T1000 (cell line): ENCODE measurements at regions not wholly inside any gene's neighbourhood (a gene's known extent, or its start where the extent isn't known, plus 50 kb on each side); places are given as distances from the start of the nearest gene placed in this dataset.

Experiments used
- DNase-seq: peaks from one replicate; lab custom pipeline; 2025; ENCODE audit warnings: mixed read lengths; lab: John Stamatoyannopoulos, UW

DNA sequence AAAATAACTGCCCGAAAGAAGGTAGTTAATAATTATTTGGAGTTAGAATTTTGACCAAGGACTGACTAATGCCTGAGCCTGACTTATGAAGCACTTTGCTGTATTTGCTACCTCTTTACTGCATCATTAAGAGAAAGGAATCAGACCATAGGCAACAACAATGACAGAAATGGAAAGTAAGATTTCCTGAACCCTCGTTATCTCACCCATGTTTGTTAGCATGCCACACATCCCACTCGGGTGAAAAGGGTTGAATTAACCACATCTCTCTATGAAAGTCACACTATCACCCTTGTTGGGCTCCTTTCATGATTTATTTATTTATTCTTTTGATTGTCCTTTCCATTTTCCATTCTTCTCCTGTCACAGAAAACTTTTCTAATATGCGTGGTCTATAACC is 59.6 kb downstream of the OLIG3 start:
- DNase-seq = no peak

DNA sequence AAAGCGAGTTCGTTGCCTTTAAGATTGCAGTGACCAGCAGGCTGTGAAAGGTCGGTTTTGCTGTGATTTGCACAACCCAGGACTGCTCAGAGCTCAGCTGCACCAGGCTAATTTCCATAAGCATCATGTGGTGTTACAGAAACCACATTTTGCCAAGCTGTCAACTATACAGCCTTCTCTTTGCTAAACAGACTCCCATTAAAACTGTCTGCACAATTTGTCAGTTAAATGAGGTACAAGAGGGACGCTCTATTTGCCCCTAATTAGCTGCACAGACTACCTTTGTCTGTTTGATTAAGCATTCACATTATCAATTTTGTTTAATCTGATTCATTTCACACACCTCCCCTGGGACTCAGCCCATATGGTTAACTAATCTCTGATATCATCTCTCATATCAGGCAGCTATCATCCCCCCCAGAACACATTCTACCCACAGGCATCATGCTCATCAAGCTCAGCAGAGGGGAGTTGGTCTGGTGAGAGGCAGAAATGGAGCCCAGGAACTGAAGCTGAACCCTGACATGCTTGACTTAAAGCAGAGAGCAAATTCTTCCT is 62.1 kb downstream of the OLIG3 start:
- no peak for DNase-seq

DNA sequence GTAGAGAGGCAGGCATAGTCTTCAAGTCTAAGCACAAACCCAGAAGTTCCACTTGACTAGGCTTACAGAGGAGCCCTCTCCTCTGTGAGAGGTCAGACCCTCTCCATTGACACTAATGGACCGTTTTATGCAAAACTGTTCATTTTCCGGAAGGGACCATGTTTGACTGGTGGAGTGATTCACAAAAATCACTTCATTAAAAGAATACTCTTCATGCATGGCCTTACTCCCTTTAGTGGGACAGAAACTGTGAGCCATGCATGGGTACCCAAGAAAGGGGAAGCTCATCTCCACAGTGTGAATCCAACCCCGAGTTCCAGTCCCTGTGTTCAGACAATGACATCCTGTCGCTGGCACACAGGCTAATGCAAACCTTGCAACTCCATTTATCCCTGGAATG is 63.2 kb downstream of the OLIG3 start:
- no peak for DNase-seq

DNA sequence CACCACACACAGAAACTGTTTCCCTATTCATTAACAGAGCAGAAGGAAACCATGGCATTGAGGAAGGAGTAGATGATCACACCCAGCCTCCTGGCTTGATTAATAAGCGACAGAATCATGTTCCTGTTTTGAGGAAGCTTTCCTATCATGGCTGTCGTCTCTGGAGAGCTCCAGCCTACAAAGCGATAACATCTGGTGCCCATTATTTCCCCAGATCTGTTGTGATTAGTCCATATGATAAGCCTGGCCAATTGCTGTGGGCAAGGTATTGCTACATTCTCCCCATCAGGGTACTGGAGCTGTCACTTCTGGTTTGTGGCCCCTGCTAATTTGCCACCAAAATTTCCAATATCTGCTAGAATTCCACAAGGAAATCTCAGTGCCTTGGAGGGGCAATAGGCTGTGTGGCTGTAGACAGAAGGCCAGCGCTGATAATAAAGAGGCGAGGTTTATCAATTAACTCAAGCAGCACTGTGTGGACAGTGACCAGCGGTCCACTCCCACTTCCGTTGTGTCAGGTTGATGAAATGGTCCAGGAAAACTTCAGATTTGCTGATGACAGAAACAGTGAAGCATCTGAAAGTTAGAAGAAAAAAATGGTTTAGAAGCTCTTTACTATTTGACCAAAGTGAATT is 66.4 kb downstream of the OLIG3 start:
- no peak for DNase-seq

DNA sequence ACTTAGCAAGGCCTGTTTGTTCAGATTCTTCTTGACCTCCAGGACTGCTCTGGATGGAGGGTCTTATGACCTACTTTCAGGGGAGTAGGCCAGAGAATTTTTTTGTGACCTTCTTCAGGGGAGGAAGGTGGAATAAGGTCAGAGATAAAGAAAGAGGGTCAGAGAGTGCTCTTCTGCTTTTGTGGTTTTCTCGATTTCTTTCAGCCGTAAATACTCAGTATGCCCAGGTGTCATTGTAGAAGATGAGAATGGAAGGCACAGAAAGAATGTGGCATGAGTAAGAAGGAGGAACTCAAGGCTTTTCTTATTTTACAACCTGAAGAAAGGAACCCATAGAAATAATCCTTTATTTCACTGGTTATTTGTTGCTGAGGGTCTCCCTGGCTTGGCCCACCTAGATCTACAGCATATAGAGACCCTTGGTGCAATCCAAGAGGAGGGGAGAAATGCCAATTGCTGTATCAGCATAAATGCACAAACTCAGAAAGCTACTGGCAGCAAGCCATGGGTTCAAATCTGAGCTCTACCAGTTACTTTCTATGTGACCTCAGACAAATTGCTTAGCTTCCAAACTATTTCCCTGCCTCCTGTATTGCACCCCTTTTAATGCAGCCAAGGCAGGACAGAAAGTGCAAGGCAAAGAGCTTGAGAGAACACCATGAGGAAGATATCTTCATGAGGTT is 68.0 kb downstream of the OLIG3 start:
- no peak for DNase-seq

DNA sequence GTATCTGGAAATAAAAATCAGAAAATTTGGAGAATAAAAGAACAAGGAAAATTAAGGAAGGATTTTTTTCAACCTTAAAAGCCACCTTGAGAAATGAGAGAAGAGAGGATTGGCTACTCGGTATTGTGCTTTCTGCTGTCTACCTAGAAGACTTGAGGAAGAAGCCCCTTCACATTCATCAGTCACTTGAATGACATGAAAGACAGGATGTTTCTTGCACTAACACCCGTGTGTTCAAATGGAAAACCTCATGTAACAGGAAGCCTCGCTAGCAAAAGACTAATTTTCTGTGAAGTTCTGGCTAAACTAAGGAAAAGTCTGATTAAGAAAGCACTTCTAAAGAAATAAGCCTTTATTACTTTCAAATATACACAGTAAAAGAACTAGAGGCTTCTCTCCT is 69.9 kb downstream of the OLIG3 start:
- no peak for DNase-seq

DNA sequence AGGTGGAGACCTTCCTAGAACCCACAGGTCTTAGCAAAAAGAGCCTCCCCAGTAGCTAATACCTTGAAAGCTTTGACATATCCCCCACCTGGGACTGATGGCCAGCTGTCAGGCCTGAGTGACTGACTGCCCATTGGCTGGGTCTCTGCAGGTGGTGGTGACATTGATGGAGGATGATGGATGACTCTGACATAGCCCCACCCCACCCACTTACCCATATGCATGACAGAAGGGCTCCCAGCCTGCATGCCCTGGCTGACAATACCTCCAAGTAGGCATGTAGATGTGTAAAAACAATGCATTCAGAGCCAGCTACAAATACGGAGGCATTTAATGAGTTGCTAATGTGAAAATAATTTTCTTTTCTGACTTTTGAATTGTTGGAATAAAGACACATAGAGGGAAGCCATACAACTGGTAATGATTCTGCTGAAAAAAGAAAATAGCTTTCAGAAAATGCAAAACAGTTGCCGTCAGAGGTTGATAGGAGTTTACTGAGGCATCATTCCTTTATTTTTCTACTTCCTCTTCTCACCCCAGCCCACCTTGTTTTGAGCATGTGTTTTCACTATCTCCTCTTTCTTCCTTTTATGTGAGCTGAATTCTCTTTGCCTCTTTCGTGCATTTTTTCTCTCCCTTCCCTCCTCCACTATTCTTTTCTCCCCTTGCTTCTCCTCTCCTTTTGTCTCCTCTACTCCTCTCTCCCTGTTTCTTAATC is 70.6 kb downstream of the OLIG3 start:
- no peak for DNase-seq

DNA sequence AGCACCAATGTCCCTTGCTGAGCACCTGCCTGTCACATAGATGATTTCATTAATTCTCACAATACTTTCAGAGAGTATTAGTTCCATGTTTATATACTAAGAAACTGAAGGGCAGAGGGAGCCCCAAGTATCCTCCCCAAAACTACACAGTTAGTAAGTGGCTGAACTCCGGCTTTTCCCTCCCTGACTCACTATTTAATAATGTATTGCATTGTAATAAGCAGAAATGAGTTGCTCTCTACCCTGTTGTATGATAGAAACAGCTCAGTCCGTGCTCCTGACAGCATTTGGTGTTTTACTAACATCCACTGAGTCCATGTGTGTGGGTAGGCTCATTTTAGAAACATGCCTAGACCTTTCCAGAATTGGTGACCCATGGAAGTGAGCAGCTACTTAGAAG is 76.8 kb downstream of the OLIG3 start:
- DNase-seq = no peak

DNA sequence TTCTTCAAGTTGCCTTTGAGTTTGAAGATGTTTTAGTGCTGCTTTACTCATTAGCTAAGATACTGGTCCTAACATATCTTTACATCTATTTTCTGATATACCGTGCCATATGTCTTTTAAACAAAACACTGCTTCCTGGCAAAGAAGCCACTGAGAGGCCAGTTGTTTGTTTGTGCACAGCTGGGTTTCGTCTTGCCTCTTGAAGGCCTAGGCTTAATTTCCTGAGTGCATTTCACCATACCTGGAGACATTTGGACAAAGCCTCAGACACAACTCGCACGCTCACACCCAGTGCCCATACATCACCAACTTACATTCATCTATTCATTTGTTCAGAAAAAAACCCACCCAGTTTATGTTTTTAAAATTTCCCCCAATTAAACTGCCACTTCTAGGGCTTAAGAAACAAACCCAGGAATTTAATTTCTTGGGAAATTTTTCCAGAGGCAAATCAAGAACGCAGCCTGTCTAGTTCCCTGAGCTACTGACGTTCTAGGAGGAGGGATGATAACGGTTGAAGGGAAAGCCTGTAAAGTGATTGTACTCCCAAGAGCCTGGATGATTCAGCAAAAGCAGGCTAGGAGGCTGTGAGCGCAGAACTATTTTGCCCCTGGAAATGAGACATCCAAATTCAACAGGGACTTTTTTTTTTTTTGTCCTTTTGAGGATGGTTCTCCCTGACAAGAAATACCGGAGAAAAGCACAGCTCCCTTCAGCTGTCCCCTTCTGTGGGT is 77.7 kb downstream of the OLIG3 start:
- peak; percentile 27 for DNase-seq

DNA sequence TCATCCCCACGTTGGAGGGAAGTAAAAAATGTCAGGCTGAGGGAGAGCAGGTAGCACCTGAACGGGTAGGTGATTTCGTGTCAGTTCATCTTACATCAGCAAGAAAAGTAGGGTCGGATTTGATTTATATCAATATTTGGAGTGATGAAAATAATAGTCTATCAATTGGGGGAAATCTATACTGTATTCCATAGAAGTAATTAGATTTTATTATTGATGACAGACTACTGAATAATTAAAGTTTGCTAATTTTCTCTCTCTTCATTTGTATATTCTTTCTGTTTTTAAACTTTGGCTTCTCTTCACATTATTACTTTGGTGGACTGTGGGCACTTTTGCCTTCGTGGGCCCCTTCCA is 78.4 kb downstream of the OLIG3 start:
- DNase-seq = no peak

DNA sequence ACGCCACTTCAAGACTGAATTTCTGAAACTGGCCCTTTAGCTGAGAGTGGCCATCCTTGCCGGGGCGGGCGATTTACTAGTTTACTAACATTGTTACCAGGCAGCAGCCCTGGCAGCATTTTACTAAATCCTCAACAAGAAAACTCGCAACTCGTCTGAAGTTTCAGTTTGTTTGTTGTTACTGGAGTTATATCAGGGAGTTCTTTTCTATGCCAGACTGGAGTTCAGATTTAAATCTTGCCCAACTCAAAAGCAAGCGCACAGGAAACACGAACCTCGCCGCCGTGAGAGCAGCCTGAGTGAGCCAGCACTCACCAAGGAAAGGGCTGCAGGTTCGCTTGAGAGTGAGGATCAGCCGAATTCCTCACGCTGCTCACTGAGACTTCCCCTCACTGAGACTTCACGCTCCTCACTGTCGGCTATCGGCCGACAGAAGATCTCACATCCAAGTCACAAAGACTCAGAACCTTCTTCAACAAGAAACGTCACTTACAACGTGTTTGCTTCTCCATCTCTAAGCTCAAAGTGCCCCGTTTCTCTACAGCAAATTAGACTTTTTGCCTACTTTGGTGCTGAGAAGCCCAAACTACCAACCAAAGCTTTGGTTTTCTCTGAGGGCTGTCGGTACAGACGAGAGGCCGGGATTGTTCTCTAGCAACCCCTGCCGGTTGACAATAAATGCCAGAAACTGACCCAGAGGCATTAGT is 78.9 kb downstream of the OLIG3 start:
- DNase-seq = no peak

DNA sequence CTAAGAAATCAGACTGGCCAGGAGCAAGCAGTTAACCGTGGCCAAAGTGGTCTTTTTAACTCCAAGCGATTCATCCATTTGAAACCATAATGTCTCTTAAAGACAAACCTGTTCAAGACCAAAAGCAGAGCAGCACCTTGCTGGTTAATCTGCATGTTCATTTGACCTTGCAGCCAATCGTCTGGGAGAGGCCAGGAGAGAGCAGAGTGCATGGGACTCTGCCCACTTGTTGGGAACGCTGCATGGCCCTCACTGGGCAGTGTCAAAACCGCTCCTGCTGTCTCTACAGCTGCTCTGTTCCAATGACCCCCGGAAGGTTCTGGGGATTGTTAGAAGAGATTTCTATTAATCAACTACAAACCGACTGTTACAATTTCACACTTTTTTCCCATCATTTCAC is 79.6 kb downstream of the OLIG3 start:
- no peak for DNase-seq

DNA sequence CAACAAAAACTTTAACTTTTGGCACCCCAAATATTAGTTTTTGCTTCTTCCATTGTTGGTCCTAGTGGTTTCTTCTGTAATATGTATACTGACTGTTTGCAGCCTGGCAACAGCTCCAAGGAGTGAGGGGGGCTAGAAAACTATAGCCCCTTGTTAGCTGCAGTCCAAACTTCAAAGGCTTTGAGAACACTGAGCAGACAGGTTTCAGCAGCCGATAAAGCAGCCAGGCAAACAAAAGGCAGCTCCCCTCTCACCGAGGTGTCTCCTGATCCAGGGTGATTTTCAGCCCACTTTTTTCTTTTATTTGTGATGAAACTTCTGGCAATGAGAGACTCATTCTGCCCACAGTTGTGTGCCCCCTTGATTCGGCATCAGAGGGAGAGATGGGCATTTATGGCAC is 80.7 kb downstream of the OLIG3 start:
- no peak for DNase-seq

DNA sequence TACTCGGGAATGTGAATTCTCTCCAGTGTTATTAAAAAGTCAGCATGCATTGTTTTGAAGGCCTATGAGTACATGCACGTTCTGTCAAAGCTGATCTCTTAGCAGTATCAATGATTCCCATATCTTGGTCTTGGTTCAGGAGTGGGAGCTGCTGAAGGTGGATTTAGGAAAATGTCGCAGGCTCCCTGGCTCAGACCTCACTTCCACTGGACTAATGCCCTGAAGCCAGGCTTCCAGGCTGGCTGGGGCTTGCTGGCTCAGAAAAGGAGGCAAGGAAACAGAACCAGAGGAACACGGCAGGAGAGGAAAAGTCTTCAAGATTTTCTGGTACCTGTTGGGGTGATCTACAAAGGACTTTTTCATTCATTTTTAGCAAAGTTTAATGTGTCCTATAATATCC is 81.6 kb downstream of the OLIG3 start:
- no peak for DNase-seq

DNA sequence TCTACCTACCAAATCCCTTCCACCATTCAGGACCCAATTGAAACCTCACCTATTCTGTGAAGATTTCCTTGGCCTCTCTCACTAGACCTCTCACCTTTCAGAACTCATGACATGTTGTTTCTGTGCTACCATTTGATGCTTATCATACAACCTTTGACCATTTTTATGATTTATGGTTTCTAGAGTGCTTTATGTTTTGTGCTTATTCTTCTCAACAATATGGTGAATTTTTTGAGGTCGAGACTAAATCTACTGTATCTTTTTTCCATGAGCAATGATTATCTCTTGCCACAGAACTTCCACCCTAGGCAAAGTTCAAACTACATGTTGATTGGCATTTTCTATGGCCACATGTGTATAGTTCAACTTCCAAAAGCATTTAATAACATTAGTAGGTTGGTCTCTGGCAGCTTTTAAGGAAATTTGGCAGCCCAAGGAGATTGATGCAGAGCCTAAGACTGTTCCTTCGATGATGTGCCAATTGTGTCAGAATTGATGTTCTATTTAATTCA is 84.9 kb downstream of the OLIG3 start:
- DNase-seq = no peak

DNA sequence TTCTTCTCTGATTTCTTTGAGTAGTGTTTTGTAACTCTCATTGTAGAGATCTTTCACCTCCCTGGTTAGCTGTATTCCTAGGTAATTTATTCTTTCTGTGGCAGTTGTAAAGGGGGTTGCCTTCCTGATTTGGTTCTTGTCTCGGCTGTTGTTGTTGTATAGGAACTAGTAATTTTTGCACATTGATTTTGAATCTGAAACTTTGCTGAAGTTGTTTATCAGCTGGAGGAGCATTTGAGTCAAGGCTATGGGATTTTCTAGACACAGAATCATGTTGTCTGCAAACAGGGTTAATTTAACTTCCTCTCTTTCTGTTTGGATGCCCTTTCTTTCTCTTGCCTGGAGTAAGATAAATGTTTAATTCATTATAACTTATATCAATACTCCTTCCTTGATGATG is 86.4 kb downstream of the OLIG3 start:
- DNase-seq = no peak

DNA sequence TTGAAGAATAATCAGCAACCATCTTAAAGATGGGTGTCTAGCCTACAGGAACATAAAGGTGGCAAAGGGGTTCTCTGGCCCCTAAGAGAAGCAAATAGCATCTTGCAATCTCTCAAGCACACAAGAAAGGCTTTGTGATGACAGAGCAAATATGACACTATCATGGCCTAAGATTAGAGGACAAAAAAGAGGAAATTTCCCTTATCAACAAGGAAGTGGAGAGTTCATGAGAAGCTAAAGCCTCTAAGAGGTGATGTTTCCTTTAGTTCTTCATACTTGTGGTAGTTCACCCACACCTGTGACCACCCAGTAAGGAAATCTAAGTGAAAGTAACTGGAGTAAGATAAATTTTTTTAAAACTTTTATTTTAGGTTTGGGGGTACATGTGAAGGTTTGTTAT is 88.4 kb downstream of the OLIG3 start:
- DNase-seq = no peak

DNA sequence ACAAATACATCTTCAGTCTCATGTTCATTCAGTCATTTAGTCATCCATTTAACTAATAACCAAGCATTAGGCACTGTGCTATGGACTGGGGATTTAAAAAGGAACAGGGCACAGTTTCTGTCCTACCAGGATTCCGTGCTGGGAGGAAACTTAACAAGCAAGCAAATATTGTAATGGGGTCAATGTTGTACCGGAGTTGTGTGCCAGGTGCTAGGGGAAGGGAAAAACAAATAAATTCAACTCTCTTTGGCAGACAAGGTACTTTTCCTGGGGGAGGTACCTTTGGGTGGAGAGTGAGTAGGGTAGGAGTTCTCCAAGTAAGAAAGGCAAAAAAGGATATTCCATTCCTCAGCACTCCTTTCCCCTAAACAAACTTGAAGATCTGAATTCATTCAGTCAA is 90.3 kb downstream of the OLIG3 start:
- DNase-seq = no peak

DNA sequence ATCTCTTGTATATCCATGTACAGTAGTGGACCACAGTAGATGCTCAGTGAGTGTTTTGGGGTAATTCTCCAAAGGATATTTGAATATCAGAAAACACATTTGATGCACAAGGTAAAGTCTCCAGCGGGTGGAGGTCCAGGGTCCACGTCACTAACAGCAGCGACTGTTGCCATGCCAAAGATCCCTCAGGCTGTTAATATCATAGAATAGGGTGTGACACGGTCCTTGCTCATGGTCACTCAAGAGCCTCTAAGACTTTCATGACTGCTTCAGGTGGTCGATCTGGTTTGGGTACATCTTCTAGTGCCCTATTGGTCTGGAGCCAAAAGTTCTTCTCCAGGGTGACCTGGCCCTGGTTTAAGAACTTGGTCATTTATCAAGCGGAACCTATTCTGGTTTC is 90.8 kb downstream of the OLIG3 start:
- DNase-seq = no peak

DNA sequence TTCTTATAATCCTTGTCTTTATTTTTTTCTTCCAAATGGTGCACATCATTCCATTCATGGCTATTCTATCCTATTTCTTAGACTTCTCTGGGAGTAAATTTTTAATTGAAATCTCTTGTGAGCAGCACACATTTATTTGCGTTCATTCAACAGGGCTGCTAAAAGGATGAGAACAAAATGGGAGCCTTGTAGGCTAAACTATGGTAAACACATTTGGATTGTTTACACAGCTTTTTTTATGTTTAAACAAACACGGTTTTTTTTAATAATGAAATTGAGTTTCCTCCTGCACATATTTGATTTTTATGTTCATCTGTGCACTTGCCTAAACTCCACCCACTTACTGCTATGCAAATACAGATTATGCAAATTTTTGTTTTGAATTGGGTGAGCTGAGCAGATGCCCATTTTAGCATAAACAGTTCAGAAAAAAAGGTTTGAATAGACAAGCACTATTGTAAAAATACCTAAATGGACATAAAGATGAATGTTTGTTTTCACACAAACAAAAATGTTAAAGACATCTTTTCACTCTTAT is 92.0 kb downstream of the OLIG3 start:
- no peak for DNase-seq

DNA sequence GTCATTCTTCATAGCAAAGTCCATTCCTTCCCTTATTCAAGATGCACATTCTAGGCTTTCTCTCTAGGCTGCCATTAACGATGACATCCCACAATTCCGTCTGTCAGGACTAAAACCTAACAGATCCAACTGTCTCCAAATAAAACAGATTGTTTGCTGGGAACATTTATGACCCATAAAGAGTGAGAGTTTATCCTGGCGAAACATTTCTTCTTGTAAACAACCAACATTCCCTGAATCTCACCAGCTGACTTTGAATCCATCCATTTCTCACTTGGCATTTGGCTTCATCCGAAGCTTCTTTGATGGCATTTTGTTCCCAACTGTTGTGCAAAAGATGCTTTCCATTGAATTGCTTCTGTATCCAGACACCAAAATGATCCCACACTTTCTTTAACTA is 93.1 kb downstream of the OLIG3 start:
- DNase-seq = no peak
